ENCODE measurements at regions not wholly inside any gene's neighbourhood (a gene's known extent, or its start where the extent isn't known, plus 50 kb on each side); places are given as distances from the start of the nearest gene placed in this dataset.

GRCh38 chr5:142400415-142400814, 75.6 kb upstream of the SPRY4 start:
- H3K9me1 ChIP-seq (replicated peaks; ENCODE audit: control insufficient read depth, extremely low read depth, insufficient read depth, low read length): no peaks in the 10 kb centered on the region
- no peak overlapping the region for H3K4me3 ChIP-seq (replicated peaks in 1 of 3; ENCODE audit: insufficient read depth in 1 of 3, low read depth in 1 of 3, low read length in 3 of 3)
- intact Hi-C loops (cut with micrococcal nuclease) (no loop called here), dilution Hi-C loops (cut with MboI; ENCODE audit: extremely low pct_ligation_motif_present, low sequenced_read_pairs) (no loop called here)
- TF ChIP-seq POLR2A (IDR thresholded peaks at IDR 0.05; ENCODE audit: low read depth, low read length) (no peak), FOS (IDR thresholded peaks at IDR 0.05; ENCODE audit: borderline replicate concordance, insufficient read depth, low read length) (no peak), POLR2AphosphoS5 (IDR thresholded peaks at IDR 0.05; ENCODE audit: insufficient read depth, low read depth, low read length) (no peak), JUN (IDR thresholded peaks at IDR 0.05; ENCODE audit: borderline replicate concordance, insufficient read depth, insufficient read length, low read depth) (no peak), GATA2 (IDR thresholded peaks at IDR 0.05; ENCODE audit: insufficient read depth, insufficient read length, low read depth, low read length) (no peak), CTCF (IDR thresholded peaks at IDR 0.05; ENCODE audit: extremely low read depth in 1 of 2, insufficient read depth in 1 of 2, low read depth in 1 of 2, low read length in 2 of 2) (no peak), MAX (IDR thresholded peaks at IDR 0.05; ENCODE audit: insufficient read depth, insufficient read length) (no peak), EZH2 (IDR thresholded peaks at IDR 0.05; ENCODE audit: borderline replicate concordance, low read depth, low read length, severe bottlenecking) (no peak), MYC (IDR thresholded peaks at IDR 0.05; ENCODE audit: low read depth, low read length) (no peak)
- H3K36me3 ChIP-seq (ENCODE audit: control insufficient read depth in 2 of 2, extremely low read depth in 1 of 2, insufficient read depth in 2 of 2, low read length in 2 of 2): no peaks in the 10 kb centered on the region
- ChIA-PET POLR2A (no interaction called here), CTCF (interaction anchor here (0.6 to 1.7 kb wide), 5 partner anchors 15 to 249 kb away, joined by 3 to 5 read pairs (median 3); no protein-coding TSS in a partner anchor)
- H3K4me1 ChIP-seq (ENCODE audit: control insufficient read depth, extremely low read depth, insufficient read depth, low read length): no peaks in the 10 kb centered on the region
- H3K9ac ChIP-seq (replicated peaks; ENCODE audit: extremely low read depth, insufficient read depth, low read length): no peak overlapping the region
- DNase-seq (ENCODE audit: low read depth, low spot score) (no peak), FAIRE-seq (no peak)
- no peaks in the 10 kb centered on the region for H3K27me3 ChIP-seq (ENCODE audit: control insufficient read depth in 2 of 2, insufficient read depth in 2 of 2, low read length in 2 of 2)
- no TSS peak for BruUV-seq (replicated peaks)
- no peak overlapping the region for H2AFZ ChIP-seq (ENCODE audit: low read depth, low read length)
- H3K79me2 ChIP-seq (ENCODE audit: control insufficient read depth, insufficient read depth, low read length): no peaks in the 10 kb centered on the region
- no peak overlapping the region for H3K4me2 ChIP-seq (ENCODE audit: insufficient read depth, low read length)
- H3K9me3 ChIP-seq (replicated peaks; ENCODE audit: control insufficient read depth, insufficient read depth, low read length): no peaks in the 10 kb centered on the region
- H4K20me1 ChIP-seq (replicated peaks; ENCODE audit: control insufficient read depth, extremely low read depth, insufficient read depth, low read length): no peaks in the 10 kb centered on the region
- H3K27ac ChIP-seq (ENCODE audit: insufficient read depth, low read depth, low read length): no peak overlapping the region
